OCI-LY1 (cell line): ENCODE measurements at regions not wholly inside any gene's neighbourhood (a gene's known extent, or its start where the extent isn't known, plus 50 kb on each side); places are given as distances from the start of the nearest gene placed in this dataset.

Source experiments
- EZH2 ChIP-seq: fragments of 200-600 bp; sonication (generic), shearing (Covaris generic); IDR thresholded peaks from 2 replicates; pipeline ENCODE4 v1.8.0; 2017; ENCODE audit warnings: borderline replicate concordance, mixed run types, mild to moderate bottlenecking, antibody characterized with exemption, low read length, moderate library complexity, mixed read lengths
- TF ChIP-seq, protein P1 (sequence below): fragments of 200-600 bp; sonication (generic), shearing (Covaris generic); IDR thresholded peaks from 2 replicates; pipeline ENCODE4 v1.5.1; 2017; ENCODE audit warnings: mild to moderate bottlenecking, antibody characterized with exemption, low read length, moderate library complexity, mixed read lengths

DNA sequence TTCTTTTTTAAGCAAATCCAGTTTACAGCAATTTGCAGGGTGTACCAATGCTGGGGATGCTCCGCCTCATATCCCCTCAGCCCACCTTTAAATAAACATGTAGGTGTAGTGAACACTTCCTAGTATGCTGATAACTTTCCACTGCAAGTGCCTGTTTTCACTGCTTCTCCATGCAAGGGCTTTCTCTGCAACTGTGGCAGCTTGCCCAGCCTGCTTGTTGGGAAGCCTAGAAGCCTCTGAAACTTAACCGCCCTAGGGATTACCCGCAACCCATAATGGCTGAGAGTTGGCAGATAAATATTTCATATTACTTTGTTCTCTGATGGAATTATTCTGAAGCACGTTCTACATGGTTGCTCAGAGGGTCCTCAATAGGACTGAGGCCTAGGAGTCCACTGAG, 253.7 kb upstream of the DDX53 start:
- TF ChIP-seq, protein P1, sequence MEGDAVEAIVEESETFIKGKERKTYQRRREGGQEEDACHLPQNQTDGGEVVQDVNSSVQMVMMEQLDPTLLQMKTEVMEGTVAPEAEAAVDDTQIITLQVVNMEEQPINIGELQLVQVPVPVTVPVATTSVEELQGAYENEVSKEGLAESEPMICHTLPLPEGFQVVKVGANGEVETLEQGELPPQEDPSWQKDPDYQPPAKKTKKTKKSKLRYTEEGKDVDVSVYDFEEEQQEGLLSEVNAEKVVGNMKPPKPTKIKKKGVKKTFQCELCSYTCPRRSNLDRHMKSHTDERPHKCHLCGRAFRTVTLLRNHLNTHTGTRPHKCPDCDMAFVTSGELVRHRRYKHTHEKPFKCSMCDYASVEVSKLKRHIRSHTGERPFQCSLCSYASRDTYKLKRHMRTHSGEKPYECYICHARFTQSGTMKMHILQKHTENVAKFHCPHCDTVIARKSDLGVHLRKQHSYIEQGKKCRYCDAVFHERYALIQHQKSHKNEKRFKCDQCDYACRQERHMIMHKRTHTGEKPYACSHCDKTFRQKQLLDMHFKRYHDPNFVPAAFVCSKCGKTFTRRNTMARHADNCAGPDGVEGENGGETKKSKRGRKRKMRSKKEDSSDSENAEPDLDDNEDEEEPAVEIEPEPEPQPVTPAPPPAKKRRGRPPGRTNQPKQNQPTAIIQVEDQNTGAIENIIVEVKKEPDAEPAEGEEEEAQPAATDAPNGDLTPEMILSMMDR: no peak
- no peak for TF ChIP-seq EZH2
